ENCODE measurements at regions not wholly inside any gene's neighbourhood (a gene's known extent, or its start where the extent isn't known, plus 50 kb on each side); places are given as distances from the start of the nearest gene placed in this dataset.

DNA sequence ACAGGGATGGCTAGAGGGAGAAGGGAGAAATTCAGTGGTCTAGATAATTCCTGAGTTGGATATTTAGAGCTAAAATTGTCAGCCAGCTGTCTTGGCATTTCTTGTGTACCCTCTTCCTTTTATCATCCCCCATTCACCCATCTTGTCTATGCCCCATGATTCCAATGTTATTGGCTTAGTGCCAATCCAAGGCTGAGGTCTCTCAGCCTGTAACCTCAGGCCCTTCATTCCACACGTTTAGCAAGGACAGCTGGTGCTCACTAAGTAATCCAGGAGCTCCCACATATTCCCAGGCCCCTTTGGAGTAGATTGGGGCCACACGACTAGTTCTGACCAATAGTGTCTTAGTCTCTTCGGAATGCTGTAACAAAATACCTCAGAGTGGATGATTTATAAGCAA lies 112.4 kb upstream of the ATXN1 start:
- 0% methylated on average over 3 of the region's 3 CpGs for WGBS (ENCODE audit: insufficient coverage, low coverage, missing lambda C conversion rate)
- H2AFZ ChIP-seq (ENCODE audit: low read depth, low read length), result no peak overlapping the region
- H4K20me1 ChIP-seq (replicated peaks; ENCODE audit: control insufficient read depth, insufficient read depth, low read length), result no peaks in the 10 kb centered on the region
- peak; percentile 62 for TF ChIP-seq NFIX (CRISPR knock-in tag; IDR thresholded peaks at IDR 0.05; ENCODE audit: low read depth)
- no peak for TF ChIP-seq RBM34 (IDR thresholded peaks at IDR 0.05; ENCODE audit: borderline replicate concordance, insufficient read depth, low read length)
- no peak for TF ChIP-seq ZNF830 (CRISPR knock-in tag; IDR thresholded peaks at IDR 0.05)
- TF ChIP-seq NFIC (IDR thresholded peaks at IDR 0.05), result peak; percentile 90
- TF ChIP-seq ZFP36 (IDR thresholded peaks at IDR 0.05; ENCODE audit: low read depth, low read length, partially characterized antibody), result no peak
- H3K27me3 ChIP-seq (ENCODE audit: control insufficient read depth in 2 of 2, insufficient read depth in 2 of 2, low read length in 2 of 2), result no peaks in the 10 kb centered on the region; a peak in 2 of 5 replicates
- intact Hi-C loops (cut with micrococcal nuclease) (no loop called here), in situ Hi-C loops (cut with MboI) (no loop called here)
- ATAC-seq (no peak), DNase-seq (ENCODE audit: extremely low read depth in 1 of 4, low spot score in 3 of 4) (no peak), FAIRE-seq (no peak)
- H3K9ac ChIP-seq (ENCODE audit: insufficient read depth in 1 of 2, low read depth in 2 of 2, low read length in 2 of 2), result no peak overlapping the region
- CTCF ChIA-PET (ENCODE audit: low intra/inter-chr PET ratio), result no interaction called here
- no peaks in the 10 kb centered on the region for H3K9me1 ChIP-seq (ENCODE audit: control insufficient read depth, insufficient read depth, low read length)
- H3K4me2 ChIP-seq (ENCODE audit: insufficient read depth, low read length), result no peak overlapping the region
- no peak overlapping the region for H3K4me3 ChIP-seq
- no peaks in the 10 kb centered on the region for H3K79me2 ChIP-seq (ENCODE audit: control insufficient read depth, insufficient read depth, low read length)
- no peak overlapping the region for H3K27ac ChIP-seq (ENCODE audit: extremely low read depth, low read depth, low read length)
- H3K36me3 ChIP-seq (ENCODE audit: control insufficient read depth, insufficient read depth, low read length), result no peaks in the 10 kb centered on the region
- no TSS peak for BruUV-seq (replicated peaks)
- POLR2A ChIA-PET, result interaction anchor here (0.7 to 1.7 kb wide), 5 partner anchors 11 to 98 kb away, joined by 3 to 7 read pairs (median 4); no protein-coding TSS in a partner anchor
- H3K9me3 ChIP-seq (replicated peaks; ENCODE audit: control insufficient read depth, insufficient read depth, low read depth, low read length), result 0 out of 2 replicates have a peak, but pooled peaks cover 3% of the 10 kb centered on the region
- H3K4me1 ChIP-seq (replicated peaks in 1 of 2; ENCODE audit: control insufficient read depth in 2 of 2, insufficient read depth in 2 of 2, low read length in 2 of 2), result no peaks in the 10 kb centered on the region; a peak in 2 of 5 replicates

DNA sequence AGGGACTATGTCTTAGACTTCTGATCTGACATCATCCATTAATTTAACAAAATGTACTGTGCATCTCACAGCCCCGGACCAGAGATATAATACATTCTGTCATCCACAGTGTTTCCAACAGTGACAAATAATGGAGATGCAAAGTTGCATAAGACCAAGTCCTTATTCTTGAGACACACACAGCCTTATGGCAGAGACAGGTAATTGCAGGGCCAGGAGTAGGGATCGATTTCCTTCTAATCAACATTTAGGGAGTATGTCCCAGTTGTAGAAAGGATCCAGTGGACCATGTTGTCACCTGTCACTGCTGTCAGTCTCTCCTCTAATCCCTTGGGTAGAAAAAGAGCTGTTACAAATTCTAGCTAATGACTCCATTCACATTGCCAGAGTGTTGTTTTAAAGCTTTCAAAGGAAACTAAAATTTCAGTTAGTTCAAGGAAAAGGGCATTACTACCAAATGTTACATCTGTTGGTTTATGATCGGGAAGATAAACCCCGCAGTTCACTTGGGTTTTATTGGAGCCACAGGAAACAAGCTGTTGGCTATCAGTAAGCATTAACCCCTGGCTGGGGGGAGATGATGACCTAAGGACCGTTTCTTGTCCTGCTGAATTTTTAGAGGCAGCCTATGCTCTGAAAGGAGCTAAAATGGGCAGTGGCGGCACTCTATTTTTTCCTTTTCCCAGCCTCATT lies 111.4 kb upstream of the ATXN1 start:
- Histone ChIP-seq H3K79me2 (ENCODE audit: control insufficient read depth, insufficient read depth, low read length) (no peaks in the 10 kb centered on the region), H4K20me1 (replicated peaks; ENCODE audit: control insufficient read depth, insufficient read depth, low read length) (no peaks in the 10 kb centered on the region), H3K4me3 (no peak overlapping the region), H3K4me2 (ENCODE audit: insufficient read depth, low read length) (no peak overlapping the region), H3K36me3 (ENCODE audit: control insufficient read depth, insufficient read depth, low read length) (no peaks in the 10 kb centered on the region), H3K9me1 (ENCODE audit: control insufficient read depth, insufficient read depth, low read length) (no peaks in the 10 kb centered on the region), H3K4me1 (replicated peaks in 1 of 2; ENCODE audit: control insufficient read depth in 2 of 2, insufficient read depth in 2 of 2, low read length in 2 of 2) (no peaks in the 10 kb centered on the region; a peak in 2 of 5 replicates), H3K9ac (ENCODE audit: insufficient read depth in 1 of 2, low read depth in 2 of 2, low read length in 2 of 2) (no peak overlapping the region), H3K9me3 (replicated peaks; ENCODE audit: control insufficient read depth, insufficient read depth, low read depth, low read length) (no peaks in the 10 kb centered on the region), H2AFZ (ENCODE audit: low read depth, low read length) (peak overlapping the region; percentile 30; the same call in 1 of the 2 replicates), H3K27me3 (ENCODE audit: control insufficient read depth in 2 of 2, insufficient read depth in 2 of 2, low read length in 2 of 2) (peaks cover 0 to 2% of the 10 kb centered on the region in 2 experiments; a peak in 2 of 5 replicates), H3K27ac (ENCODE audit: extremely low read depth, low read depth, low read length) (no peak overlapping the region)
- ATAC-seq (peak; percentile 42; the same call in 2 of the 3 replicates), FAIRE-seq (no peak), DNase-seq (ENCODE audit: extremely low read depth in 1 of 4, low spot score in 3 of 4) (no peak)
- no TSS peak for BruUV-seq (replicated peaks)
- POLR2A ChIA-PET, result interaction anchor here (0.7 to 1.7 kb wide), 3 partner anchors 14 to 46 kb away, joined by 3 to 7 read pairs (median 3); no protein-coding TSS in a partner anchor
- CTCF ChIA-PET (ENCODE audit: low intra/inter-chr PET ratio), result no interaction called here
- intact Hi-C loops (cut with micrococcal nuclease) (no loop called here), in situ Hi-C loops (cut with MboI) (no loop called here)
- 2% methylated on average over 6 of the region's 6 CpGs for WGBS (ENCODE audit: insufficient coverage, low coverage, missing lambda C conversion rate)
- no peak for TF ChIP-seq ZNF347 (CRISPR knock-in tag; IDR thresholded peaks at IDR 0.05; ENCODE audit: low read depth)
- TF ChIP-seq CEBPB (tag; IDR thresholded peaks at IDR 0.05), result peak; percentile 76
- TF ChIP-seq ILK (tag; IDR thresholded peaks at IDR 0.05; ENCODE audit: borderline replicate concordance, low read depth), result no peak
- TF ChIP-seq CEBPG (CRISPR knock-in tag; IDR thresholded peaks at IDR 0.05), result no peak
- TF ChIP-seq CEBPG (tag; conservative IDR thresholded peaks at IDR 0.05 in 1 of 2, IDR thresholded peaks at IDR 0.05 in 1 of 2), result peak; percentile 48 to 73; a peak in 3 of 4 replicates
- TF ChIP-seq, protein P1, sequence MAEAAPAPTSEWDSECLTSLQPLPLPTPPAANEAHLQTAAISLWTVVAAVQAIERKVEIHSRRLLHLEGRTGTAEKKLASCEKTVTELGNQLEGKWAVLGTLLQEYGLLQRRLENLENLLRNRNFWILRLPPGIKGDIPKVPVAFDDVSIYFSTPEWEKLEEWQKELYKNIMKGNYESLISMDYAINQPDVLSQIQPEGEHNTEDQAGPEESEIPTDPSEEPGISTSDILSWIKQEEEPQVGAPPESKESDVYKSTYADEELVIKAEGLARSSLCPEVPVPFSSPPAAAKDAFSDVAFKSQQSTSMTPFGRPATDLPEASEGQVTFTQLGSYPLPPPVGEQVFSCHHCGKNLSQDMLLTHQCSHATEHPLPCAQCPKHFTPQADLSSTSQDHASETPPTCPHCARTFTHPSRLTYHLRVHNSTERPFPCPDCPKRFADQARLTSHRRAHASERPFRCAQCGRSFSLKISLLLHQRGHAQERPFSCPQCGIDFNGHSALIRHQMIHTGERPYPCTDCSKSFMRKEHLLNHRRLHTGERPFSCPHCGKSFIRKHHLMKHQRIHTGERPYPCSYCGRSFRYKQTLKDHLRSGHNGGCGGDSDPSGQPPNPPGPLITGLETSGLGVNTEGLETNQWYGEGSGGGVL (CRISPR knock-in tag; IDR thresholded peaks at IDR 0.05), result no peak
- TF ChIP-seq RAD21 (CRISPR knock-in tag; conservative IDR thresholded peaks at IDR 0.05 in 1 of 2, IDR thresholded peaks at IDR 0.05 in 1 of 2), result peak; percentile 19 to 44; a peak in 2 of 4 replicates
- TF ChIP-seq ZBED1 (IDR thresholded peaks at IDR 0.05), result no peak
- peak in 1 of 2 experiments; percentile 49; a peak in 2 of 4 replicates for TF ChIP-seq FOXA3 (CRISPR knock-in tag; conservative IDR thresholded peaks at IDR 0.05 in 1 of 2, IDR thresholded peaks at IDR 0.05 in 1 of 2)

Data from K562 (cell line).